Neuronal stem cell (in vitro differentiated cells): ENCODE measurements at regions not wholly inside any gene's neighbourhood (a gene's known extent, or its start where the extent isn't known, plus 50 kb on each side); places are given as distances from the start of the nearest gene placed in this dataset.

ENCODE experiments used
- DNase-seq: peaks from one replicate; pipeline ENCODE4 v3.0.0-alpha.2; 2013; ENCODE audit warnings: low spot score
- H2AFZ ChIP-seq: one replicate; pipeline ENCODE4 v1.6.1; 2013; ENCODE audit warnings: mild to moderate bottlenecking, low read length, inconsistent platforms
- H2AK5ac ChIP-seq: 2 replicates; pipeline ENCODE4 v1.6.1; 2013; ENCODE audit warnings: low read depth, mild to moderate bottlenecking, inconsistent platforms, low read length, moderate library complexity, mixed read lengths
- H2BK120ac ChIP-seq: 2 replicates; pipeline ENCODE4 v1.6.1; 2013; ENCODE audit warnings: low read depth, mild to moderate bottlenecking, inconsistent platforms, low read length, moderate library complexity, mixed read lengths
- H2BK12ac ChIP-seq: one replicate; pipeline ENCODE4 v1.6.1; 2013; ENCODE audit warnings: low read length, inconsistent platforms
- H2BK15ac ChIP-seq: 2 replicates; pipeline ENCODE4 v1.6.1; 2013; ENCODE audit warnings: mild to moderate bottlenecking, low read length, inconsistent platforms, mixed read lengths
- H2BK5ac ChIP-seq: one replicate; pipeline ENCODE4 v1.6.1; 2013; ENCODE audit warnings: inconsistent platforms, mild to moderate bottlenecking, low read length, moderate library complexity
- H3K14ac ChIP-seq: one replicate; pipeline ENCODE4 v1.6.1; 2013; ENCODE audit warnings: low read length, inconsistent platforms
- H3K18ac ChIP-seq: 2 replicates; pipeline ENCODE4 v1.6.1; 2013; ENCODE audit warnings: low read length, inconsistent platforms
- H3K23ac ChIP-seq: 2 replicates; pipeline ENCODE4 v1.6.1; 2013; ENCODE audit warnings: low read depth, mild to moderate bottlenecking, mixed read lengths, low read length, inconsistent platforms; ENCODE audit not compliant: poor library complexity
- H3K27ac ChIP-seq: replicated peaks from 3 replicates; pipeline ENCODE4 v1.5.1; 2013; ENCODE audit warnings: low read length, inconsistent platforms
- H3K27me3 ChIP-seq, 3 experiments: 2 replicates each; pipeline ENCODE4 v1.6.1; 2013; ENCODE audit warnings: low read length in 3 of 3, mild to moderate bottlenecking in 2 of 3, inconsistent platforms in 1 of 3, low read depth in 1 of 3, mixed read lengths in 1 of 3, moderate library complexity in 1 of 3; ENCODE audit not compliant: control insufficient read depth in 3 of 3, insufficient read depth in 3 of 3
- H3K36me3 ChIP-seq, 2 donors: replicated peaks in 1 of 2; 2 replicates each; pipeline ENCODE4 v1.6.1; 2013; ENCODE audit warnings: low read length in 2 of 2; ENCODE audit not compliant: control insufficient read depth in 2 of 2, insufficient read depth in 2 of 2
- H3K4ac ChIP-seq: 2 replicates; pipeline ENCODE4 v1.6.1; 2013; ENCODE audit warnings: inconsistent platforms, mild to moderate bottlenecking, low read length, moderate library complexity
- H3K4me1 ChIP-seq, 2 donors: 1 replicate in 1 of 2; 2 replicates in 1 of 2; pipeline ENCODE4 v1.6.1; 2013; ENCODE audit warnings: low read length in 2 of 2, low read depth in 1 of 2; ENCODE audit not compliant: control insufficient read depth in 2 of 2, insufficient read depth in 1 of 2
- H3K4me2 ChIP-seq: one replicate; pipeline ENCODE4 v1.6.1; 2013; ENCODE audit warnings: mild to moderate bottlenecking, low read length, inconsistent platforms; ENCODE audit not compliant: insufficient read depth, poor library complexity, severe bottlenecking
- H3K4me3 ChIP-seq, 2 donors: 2 replicates each; pipeline ENCODE4 v1.5.1; 2013; ENCODE audit warnings: low read length in 2 of 2, mild to moderate bottlenecking in 2 of 2, inconsistent platforms in 1 of 2, moderate library complexity in 1 of 2
- H3K79me1 ChIP-seq: one replicate; pipeline ENCODE4 v1.6.1; 2013; ENCODE audit warnings: low read depth, mild to moderate bottlenecking, inconsistent platforms, low read length, moderate library complexity
- H3K9ac ChIP-seq: one replicate; pipeline ENCODE4 v1.6.1; 2013; ENCODE audit warnings: mild to moderate bottlenecking, low read depth, low read length, inconsistent platforms; ENCODE audit not compliant: poor library complexity
- H3K9me3 ChIP-seq, 2 donors: replicated peaks in 1 of 2; 2 replicates each; pipeline versions ENCODE3 to v1.6.1; 2013; ENCODE audit warnings: low read length in 2 of 2, mild to moderate bottlenecking in 2 of 2, inconsistent platforms in 1 of 2, low read depth in 1 of 2, mixed read lengths in 1 of 2, moderate library complexity in 1 of 2; ENCODE audit not compliant: control insufficient read depth in 2 of 2, insufficient read depth in 1 of 2
- H4K8ac ChIP-seq: one replicate; pipeline ENCODE4 v1.6.1; 2013; ENCODE audit warnings: low read depth, mild to moderate bottlenecking, inconsistent platforms, low read length, moderate library complexity
- H4K91ac ChIP-seq: one replicate; pipeline ENCODE4 v1.6.1; 2013; ENCODE audit warnings: low read length, low read depth, mild to moderate bottlenecking, inconsistent platforms; ENCODE audit not compliant: poor library complexity
- WGBS, 2 donors: extraction: QIAGEN DNeasy Blood & Tissue Kit; methylation state at CpG; one replicate each; pipeline ENCODE4 v1.1.7; 2013; ENCODE audit warnings: missing lambda C conversion rate in 2 of 2, mixed read lengths in 1 of 2; ENCODE audit not compliant: insufficient read length in 2 of 2, insufficient replicate concordance in 1 of 2; ENCODE audit errors: extremely low coverage in 2 of 2; 5-methylcytosine and 5-hydroxymethylcytosine counted together

GRCh38 chrX:74179990-74180389, 124.0 kb upstream of the ZCCHC13 start:
- H2BK15ac ChIP-seq, result no peak overlapping the region
- H2AK5ac ChIP-seq, result no peak overlapping the region
- no peak overlapping the region for H3K23ac ChIP-seq
- no peak overlapping the region for H3K14ac ChIP-seq
- no peak overlapping the region for H2BK120ac ChIP-seq
- no peaks in the 10 kb centered on the region for H3K4me1 ChIP-seq
- no peaks in the 10 kb centered on the region for H3K79me1 ChIP-seq
- H3K18ac ChIP-seq, result no peak overlapping the region
- no peak for DNase-seq
- peaks cover 0 to 4% of the 10 kb centered on the region in 2 donors for H3K9me3 ChIP-seq
- no peak overlapping the region for H3K4ac ChIP-seq
- no peak overlapping the region for H3K27ac ChIP-seq
- no peak overlapping the region for H3K4me2 ChIP-seq
- H3K27me3 ChIP-seq, result peaks cover 0 to 12% (median 0%) of the 10 kb centered on the region in 3 experiments
- no peak overlapping the region for H3K4me3 ChIP-seq
- no peak overlapping the region for H2BK5ac ChIP-seq
- no peak overlapping the region for H2BK12ac ChIP-seq
- H4K8ac ChIP-seq, result no peak overlapping the region
- WGBS, 2 donors, result no CpG with 5 or more reads among the region's 3 CpGs
- no peak overlapping the region for H2AFZ ChIP-seq
- no peak overlapping the region for H4K91ac ChIP-seq
- H3K36me3 ChIP-seq, result no peaks in the 10 kb centered on the region
- no peak overlapping the region for H3K9ac ChIP-seq

GRCh38 chrX:74179499-74179898, 124.5 kb upstream of the ZCCHC13 start:
- Histone ChIP-seq H3K4me3 (no peak overlapping the region), H3K23ac (no peak overlapping the region), H3K9me3 (peaks cover 0 to 5% of the 10 kb centered on the region in 2 donors), H3K27ac (no peak overlapping the region), H3K9ac (no peak overlapping the region), H3K14ac (no peak overlapping the region), H3K4ac (no peak overlapping the region), H2AFZ (no peak overlapping the region), H3K36me3 (no peaks in the 10 kb centered on the region), H2BK12ac (no peak overlapping the region), H2BK120ac (no peak overlapping the region), H4K91ac (no peak overlapping the region), H3K79me1 (no peaks in the 10 kb centered on the region), H3K4me1 (no peaks in the 10 kb centered on the region), H2BK5ac (no peak overlapping the region), H3K27me3 (peaks cover 0 to 12% (median 0%) of the 10 kb centered on the region in 3 experiments), H3K4me2 (no peak overlapping the region), H3K18ac (no peak overlapping the region), H4K8ac (no peak overlapping the region), H2AK5ac (no peak overlapping the region), H2BK15ac (no peak overlapping the region)
- DNase-seq, result no peak
- no CpG with 5 or more reads among the region's 4 CpGs for WGBS, 2 donors

GRCh38 chrX:74179071-74179470, 124.9 kb upstream of the ZCCHC13 start:
- DNase-seq, result no peak
- no CpG with 5 or more reads among the region's 1 CpG for WGBS, 2 donors
- no peak overlapping the region for H3K4me3 ChIP-seq
- H3K14ac ChIP-seq, result no peak overlapping the region
- no peak overlapping the region for H2BK12ac ChIP-seq
- no peak overlapping the region for H3K23ac ChIP-seq
- no peaks in the 10 kb centered on the region for H3K79me1 ChIP-seq
- no peaks in the 10 kb centered on the region for H3K4me1 ChIP-seq
- no peak overlapping the region for H2AK5ac ChIP-seq
- no peak overlapping the region for H4K8ac ChIP-seq
- no peak overlapping the region for H4K91ac ChIP-seq
- peaks cover 0 to 5% of the 10 kb centered on the region in 2 donors for H3K9me3 ChIP-seq
- no peak overlapping the region for H2BK15ac ChIP-seq
- no peak overlapping the region for H2BK120ac ChIP-seq
- H2AFZ ChIP-seq, result no peak overlapping the region
- H3K4ac ChIP-seq, result no peak overlapping the region
- no peak overlapping the region for H3K27ac ChIP-seq
- peaks cover 0 to 12% (median 0%) of the 10 kb centered on the region in 3 experiments for H3K27me3 ChIP-seq
- no peak overlapping the region for H3K4me2 ChIP-seq
- no peaks in the 10 kb centered on the region for H3K36me3 ChIP-seq
- no peak overlapping the region for H2BK5ac ChIP-seq
- no peak overlapping the region for H3K9ac ChIP-seq
- H3K18ac ChIP-seq, result no peak overlapping the region

GRCh38 chrX:74178536-74178935, 125.4 kb upstream of the ZCCHC13 start:
- H3K27ac ChIP-seq, result no peak overlapping the region
- no CpG with 5 or more reads among the region's 12 CpGs for WGBS, 2 donors

More at GRCh38 chrX:74178536-74178935, 125.4 kb upstream of the ZCCHC13 start:
- H3K9me3 ChIP-seq, result peaks cover 0 to 5% of the 10 kb centered on the region in 2 donors
- H2AFZ ChIP-seq, result no peak overlapping the region
- peak; percentile 0 for DNase-seq
- H3K4me3 ChIP-seq, result no peak overlapping the region
- no peak overlapping the region for H4K91ac ChIP-seq
- H2BK120ac ChIP-seq, result no peak overlapping the region
- no peak overlapping the region for H3K4ac ChIP-seq
- no peak overlapping the region for H2BK5ac ChIP-seq
- no peak overlapping the region for H3K4me2 ChIP-seq
- H2AK5ac ChIP-seq, result no peak overlapping the region
- no peak overlapping the region for H3K14ac ChIP-seq
- H4K8ac ChIP-seq, result no peak overlapping the region
- H3K27me3 ChIP-seq, result peaks cover 0 to 12% (median 0%) of the 10 kb centered on the region in 3 experiments
- no peak overlapping the region for H2BK12ac ChIP-seq
- H3K18ac ChIP-seq, result no peak overlapping the region
- H3K9ac ChIP-seq, result no peak overlapping the region
- H3K36me3 ChIP-seq, result no peaks in the 10 kb centered on the region
- H3K23ac ChIP-seq, result no peak overlapping the region
- no peaks in the 10 kb centered on the region for H3K79me1 ChIP-seq
- no peaks in the 10 kb centered on the region for H3K4me1 ChIP-seq
- no peak overlapping the region for H2BK15ac ChIP-seq
